ENCODE measurements at regions not wholly inside any gene's neighbourhood (a gene's known extent, or its start where the extent isn't known, plus 50 kb on each side); places are given as distances from the start of the nearest gene placed in this dataset.

- TF ChIP-seq CTCF (IDR thresholded peaks at IDR 0.05; ENCODE audit: low read depth, low read length, poor library complexity, severe bottlenecking) (no peak), EZH2phosphoT487 (IDR thresholded peaks at IDR 0.05; ENCODE audit: borderline replicate concordance, low read length) (no peak)
Measured at GRCh38 chr2:14408695-14409094, 223.8 kb upstream of the LRATD1 start.

Data from DOHH2 (cell line).